ENCODE measurements at regions not wholly inside any gene's neighbourhood (a gene's known extent, or its start where the extent isn't known, plus 50 kb on each side); places are given as distances from the start of the nearest gene placed in this dataset.
A peak's percentile ranks its signal among the peaks of the same experiment; 100 is the strongest.

DNA sequence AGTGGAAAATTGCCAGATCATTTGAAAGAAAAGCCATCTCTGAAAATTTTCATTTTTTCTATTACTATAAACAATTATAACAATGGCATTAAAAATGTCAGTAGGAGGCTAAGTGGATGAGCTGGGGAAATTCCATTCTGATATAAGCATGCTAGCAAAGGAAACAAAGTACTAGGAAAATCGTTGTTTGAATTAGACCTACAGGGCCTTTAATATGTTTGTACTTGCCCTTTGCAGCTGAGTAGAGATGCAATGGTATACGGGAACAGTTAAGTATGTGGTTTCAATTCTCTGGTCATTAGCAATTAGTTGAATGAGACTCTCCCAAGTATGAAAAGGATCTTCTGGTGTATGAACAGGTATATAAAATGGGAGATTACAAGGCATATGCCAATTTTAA lies 452.2 kb downstream of the PCDH11X start:
- Histone ChIP-seq H4K20me1 (ENCODE audit: control insufficient read depth, insufficient read depth, insufficient read length) (no peaks in the 10 kb centered on the region), H3K9me3 (ENCODE audit: control insufficient read depth, low read depth, low read length) (no peaks in the 10 kb centered on the region), H3K4ac (ENCODE audit: low read depth, low read length) (no peak overlapping the region), H3K18ac (ENCODE audit: insufficient read length, low read depth, low read length) (no peak overlapping the region), H2BK5ac (ENCODE audit: insufficient read length, low read length) (no peak overlapping the region), H3T11ph (ENCODE audit: low read length) (no peak overlapping the region), H3K79me1 (ENCODE audit: insufficient read depth, low read depth, low read length, poor library complexity, severe bottlenecking) (no peaks in the 10 kb centered on the region), H4K91ac (ENCODE audit: insufficient read length, low read depth, low read length) (no peak overlapping the region), H3K27me3 (ENCODE audit: insufficient read depth, low read length) (no peaks in the 10 kb centered on the region), H3K79me2 (ENCODE audit: insufficient read depth, low read length) (0 out of 2 replicates have a peak, but pooled peaks cover 2% of the 10 kb centered on the region), H4K8ac (replicated peaks; ENCODE audit: insufficient read length, low read depth, low read length) (no peak overlapping the region), H3K56ac (ENCODE audit: insufficient read length, low read depth, low read length) (no peak overlapping the region), H3K23me2 (ENCODE audit: insufficient read length, low read depth, low read length, poor library complexity, severe bottlenecking) (no peaks in the 10 kb centered on the region), H3K14ac (ENCODE audit: insufficient read depth, low read length) (no peak overlapping the region), H3K27ac (ENCODE audit: insufficient read length, low read depth, low read length) (peak overlapping the region; percentile 13), H2BK20ac (ENCODE audit: low read depth, low read length, poor library complexity, severe bottlenecking) (no peak overlapping the region), H2BK12ac (ENCODE audit: insufficient read length, low read depth, low read length) (peak overlapping the region; percentile 45), H2AFZ (ENCODE audit: low read length) (no peak overlapping the region), H3K9ac (ENCODE audit: extremely low read depth, insufficient read length, low read length) (no peak overlapping the region), H3K4me2 (ENCODE audit: insufficient read depth, insufficient read length, low read length) (no peak overlapping the region), H3K23ac (ENCODE audit: insufficient read length, low read depth, low read length) (no peak overlapping the region), H2AK5ac (ENCODE audit: insufficient read length, low read length) (no peak overlapping the region), H3K4me1 (ENCODE audit: insufficient read depth, low read length) (peaks cover 6% of the 10 kb centered on the region; the same call in 1 of the 2 replicates), H2BK120ac (ENCODE audit: low read depth, low read length, poor library complexity, severe bottlenecking) (no peak overlapping the region), H2BK15ac (ENCODE audit: low read depth, low read length) (no peak overlapping the region), H4K5ac (ENCODE audit: insufficient read length, low read depth, low read length) (no peak overlapping the region)
- no CpG with 5 or more reads among the region's 2 CpGs for WGBS (ENCODE audit: extremely low coverage, insufficient read length, low lambda C conversion rate)
- Mint-ChIP-seq H3K4me3 (no peak overlapping the region), H3K27me3 (ENCODE audit: low read depth) (no peaks in the 10 kb centered on the region), H3K9me3 (peaks cover 0 to 2% of the 10 kb centered on the region in 2 experiments; a peak in 1 of 5 replicates), H3K36me3 (ENCODE audit: insufficient read depth in 1 of 3, low read depth in 3 of 3) (peaks cover 1 to 10% (median 4%) of the 10 kb centered on the region in 3 experiments; a peak in 5 of 7 replicates), H3K27ac (peak overlapping the region in 2 of 3 experiments; percentile 4 to 38; a peak in 2 of 7 replicates), H3K4me1 (peaks cover 20 to 25% of the 10 kb centered on the region in 2 experiments)
- no peak for DNase-seq
- TF ChIP-seq, protein P1, sequence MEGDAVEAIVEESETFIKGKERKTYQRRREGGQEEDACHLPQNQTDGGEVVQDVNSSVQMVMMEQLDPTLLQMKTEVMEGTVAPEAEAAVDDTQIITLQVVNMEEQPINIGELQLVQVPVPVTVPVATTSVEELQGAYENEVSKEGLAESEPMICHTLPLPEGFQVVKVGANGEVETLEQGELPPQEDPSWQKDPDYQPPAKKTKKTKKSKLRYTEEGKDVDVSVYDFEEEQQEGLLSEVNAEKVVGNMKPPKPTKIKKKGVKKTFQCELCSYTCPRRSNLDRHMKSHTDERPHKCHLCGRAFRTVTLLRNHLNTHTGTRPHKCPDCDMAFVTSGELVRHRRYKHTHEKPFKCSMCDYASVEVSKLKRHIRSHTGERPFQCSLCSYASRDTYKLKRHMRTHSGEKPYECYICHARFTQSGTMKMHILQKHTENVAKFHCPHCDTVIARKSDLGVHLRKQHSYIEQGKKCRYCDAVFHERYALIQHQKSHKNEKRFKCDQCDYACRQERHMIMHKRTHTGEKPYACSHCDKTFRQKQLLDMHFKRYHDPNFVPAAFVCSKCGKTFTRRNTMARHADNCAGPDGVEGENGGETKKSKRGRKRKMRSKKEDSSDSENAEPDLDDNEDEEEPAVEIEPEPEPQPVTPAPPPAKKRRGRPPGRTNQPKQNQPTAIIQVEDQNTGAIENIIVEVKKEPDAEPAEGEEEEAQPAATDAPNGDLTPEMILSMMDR (conservative IDR thresholded peaks at IDR 0.05): no peak

Measured in H9 (cell line).